ENCODE measurements at regions not wholly inside any gene's neighbourhood (a gene's known extent, or its start where the extent isn't known, plus 50 kb on each side); places are given as distances from the start of the nearest gene placed in this dataset.

DNA sequence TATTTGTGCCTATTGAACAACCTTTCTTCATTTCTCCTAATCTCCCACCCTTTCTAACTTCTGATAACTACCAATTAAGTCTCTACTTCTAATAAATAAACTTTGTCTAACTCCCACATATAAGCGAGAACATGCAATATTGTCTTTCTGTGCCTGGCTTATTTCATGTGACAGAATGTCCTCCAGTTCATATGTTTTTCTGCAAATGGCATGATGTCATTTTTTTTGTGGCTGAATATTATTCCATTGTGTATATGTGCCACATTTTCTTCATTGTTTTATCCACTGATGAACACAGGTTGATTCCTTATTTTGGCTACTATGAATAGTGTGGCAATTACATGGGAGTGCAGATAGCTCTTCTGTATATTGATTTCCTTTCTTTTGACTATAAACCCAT lies 1041.5 kb upstream of the MANEA start:
- Histone ChIP-seq H3K27me3 (ENCODE audit: insufficient read depth, low read length, poor library complexity) (no peaks in the 10 kb centered on the region), H3K4ac (ENCODE audit: low read depth, low read length) (no peak overlapping the region), H3K27ac (ENCODE audit: low read depth, low read length) (no peak overlapping the region), H3K56ac (ENCODE audit: low read length) (no peak overlapping the region), H4K5ac (ENCODE audit: low read length) (no peak overlapping the region), H3K4me2 (ENCODE audit: low read length) (no peak overlapping the region), H4K8ac (ENCODE audit: low read depth, low read length) (no peak overlapping the region), H3K18ac (ENCODE audit: low read length) (no peak overlapping the region), H3K23ac (ENCODE audit: low read length) (no peak overlapping the region), H2AK5ac (ENCODE audit: low read length) (no peak overlapping the region), H3K36me3 (ENCODE audit: control insufficient read depth, insufficient read depth, low read length) (no peaks in the 10 kb centered on the region), H3K9ac (ENCODE audit: low read length) (no peak overlapping the region), H2BK120ac (ENCODE audit: low read depth, low read length) (no peak overlapping the region), H3K79me2 (ENCODE audit: control insufficient read depth, insufficient read depth, low read length) (no peaks in the 10 kb centered on the region), H3K4me1 (ENCODE audit: control insufficient read depth, low read depth, low read length) (no peaks in the 10 kb centered on the region), H3K79me1 (ENCODE audit: low read length) (no peaks in the 10 kb centered on the region), H3K4me3 (ENCODE audit: low read length) (no peak overlapping the region), H2BK15ac (replicated peaks; ENCODE audit: low read depth) (no peak overlapping the region), H2BK5ac (ENCODE audit: low read length) (no peak overlapping the region)
- WGBS (ENCODE audit: extremely low coverage, insufficient coverage, low lambda C conversion rate) = no CpG with 5 or more reads among the region's 1 CpG
- no peak for DNase-seq

DNA sequence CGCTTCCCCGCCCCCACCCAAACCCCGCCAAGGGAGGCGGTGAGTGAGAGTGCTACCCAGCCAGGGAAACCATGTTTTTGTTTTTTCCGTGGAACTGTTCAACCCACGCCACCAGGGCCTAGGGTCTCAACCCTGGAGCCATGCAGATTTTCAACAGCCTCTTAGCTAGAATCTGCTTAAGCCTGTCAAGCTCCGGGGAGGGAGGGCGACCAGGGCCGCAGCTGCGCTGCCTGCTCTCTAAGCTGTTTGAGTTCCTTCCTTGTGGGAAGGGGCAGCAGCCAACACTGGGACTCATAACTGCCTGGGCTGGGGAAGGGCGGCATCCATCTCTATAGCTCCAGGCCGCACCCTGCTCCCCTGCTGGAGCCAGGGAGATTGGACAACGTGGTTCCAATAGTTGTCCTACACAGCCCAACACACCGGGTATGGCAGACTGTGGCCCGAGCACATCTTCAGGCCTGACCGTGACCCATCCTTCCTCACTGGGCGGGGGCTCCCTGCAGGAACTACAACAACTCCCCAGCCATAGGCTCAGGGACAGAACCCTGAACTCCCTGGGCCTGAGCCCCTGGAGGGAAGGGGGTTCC lies 1065.7 kb upstream of the MANEA start:
- WGBS (ENCODE audit: extremely low coverage, insufficient coverage, low lambda C conversion rate) = no CpG with 5 or more reads among the region's 17 CpGs

DNA sequence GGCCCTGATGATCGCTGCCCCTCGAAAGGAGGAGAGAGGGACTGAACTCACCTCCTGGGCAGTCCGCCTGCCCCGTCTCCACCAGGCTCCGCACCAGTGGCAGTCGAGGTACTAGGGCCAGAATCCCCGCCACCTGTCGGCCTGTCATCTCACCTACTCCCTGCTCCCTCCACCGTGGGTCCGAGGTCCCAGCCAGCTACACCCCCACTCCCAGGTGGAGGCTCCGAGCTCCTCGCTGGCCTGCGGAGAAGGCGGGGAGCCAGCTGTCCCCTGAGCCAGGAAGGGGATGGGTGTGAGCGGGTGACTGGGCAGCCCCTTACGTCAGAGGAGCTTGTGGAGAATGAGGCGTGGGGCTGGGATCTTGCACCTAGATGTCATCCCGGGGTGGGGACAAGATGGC lies 1066.5 kb upstream of the MANEA start:
- no peak overlapping the region for H3K4me3 ChIP-seq (ENCODE audit: low read length)
- H2BK5ac ChIP-seq (ENCODE audit: low read length) = no peak overlapping the region
- no peak overlapping the region for H4K5ac ChIP-seq (ENCODE audit: low read length)
- H3K36me3 ChIP-seq (ENCODE audit: control insufficient read depth, insufficient read depth, low read length) = no peaks in the 10 kb centered on the region
- H3K27me3 ChIP-seq (ENCODE audit: insufficient read depth, low read length, poor library complexity) = no peaks in the 10 kb centered on the region
- no peaks in the 10 kb centered on the region for H3K4me1 ChIP-seq (ENCODE audit: control insufficient read depth, low read depth, low read length)
- no peak overlapping the region for H3K4ac ChIP-seq (ENCODE audit: low read depth, low read length)
- DNase-seq = no peak
- H3K4me2 ChIP-seq (ENCODE audit: low read length) = no peak overlapping the region
- no peaks in the 10 kb centered on the region for H3K79me2 ChIP-seq (ENCODE audit: control insufficient read depth, insufficient read depth, low read length)
- no peak overlapping the region for H2AK5ac ChIP-seq (ENCODE audit: low read length)
- no CpG with 5 or more reads among the region's 18 CpGs for WGBS (ENCODE audit: extremely low coverage, insufficient coverage, low lambda C conversion rate)
- no peak overlapping the region for H3K27ac ChIP-seq (ENCODE audit: low read depth, low read length)
- H3K56ac ChIP-seq (ENCODE audit: low read length) = no peak overlapping the region
- H4K8ac ChIP-seq (ENCODE audit: low read depth, low read length) = no peak overlapping the region
- H2BK15ac ChIP-seq (replicated peaks; ENCODE audit: low read depth) = no peak overlapping the region
- no peak overlapping the region for H3K18ac ChIP-seq (ENCODE audit: low read length)
- no peak overlapping the region for H3K23ac ChIP-seq (ENCODE audit: low read length)
- no peaks in the 10 kb centered on the region for H3K79me1 ChIP-seq (ENCODE audit: low read length)
- H2BK120ac ChIP-seq (ENCODE audit: low read depth, low read length) = no peak overlapping the region
- H3K9ac ChIP-seq (ENCODE audit: low read length) = no peak overlapping the region

More for the DNA sequence above, 1065.7 kb upstream of the MANEA start:
- no peak overlapping the region for H2BK5ac ChIP-seq (ENCODE audit: low read length)
- H3K4me3 ChIP-seq (ENCODE audit: low read length) = no peak overlapping the region
- no peaks in the 10 kb centered on the region for H3K79me2 ChIP-seq (ENCODE audit: control insufficient read depth, insufficient read depth, low read length)
- H4K8ac ChIP-seq (ENCODE audit: low read depth, low read length) = no peak overlapping the region
- no peak overlapping the region for H3K18ac ChIP-seq (ENCODE audit: low read length)
- H4K5ac ChIP-seq (ENCODE audit: low read length) = no peak overlapping the region
- no peaks in the 10 kb centered on the region for H3K27me3 ChIP-seq (ENCODE audit: insufficient read depth, low read length, poor library complexity)
- H3K4me2 ChIP-seq (ENCODE audit: low read length) = no peak overlapping the region
- no peak overlapping the region for H3K23ac ChIP-seq (ENCODE audit: low read length)
- no peak overlapping the region for H3K9ac ChIP-seq (ENCODE audit: low read length)
- DNase-seq = no peak
- H3K79me1 ChIP-seq (ENCODE audit: low read length) = no peaks in the 10 kb centered on the region
- H2BK120ac ChIP-seq (ENCODE audit: low read depth, low read length) = no peak overlapping the region
- H3K4me1 ChIP-seq (ENCODE audit: control insufficient read depth, low read depth, low read length) = no peaks in the 10 kb centered on the region
- no peak overlapping the region for H2AK5ac ChIP-seq (ENCODE audit: low read length)
- H3K27ac ChIP-seq (ENCODE audit: low read depth, low read length) = no peak overlapping the region
- no peak overlapping the region for H2BK15ac ChIP-seq (replicated peaks; ENCODE audit: low read depth)
- no peak overlapping the region for H3K56ac ChIP-seq (ENCODE audit: low read length)
- no peaks in the 10 kb centered on the region for H3K36me3 ChIP-seq (ENCODE audit: control insufficient read depth, insufficient read depth, low read length)
- no peak overlapping the region for H3K4ac ChIP-seq (ENCODE audit: low read depth, low read length)

DNA sequence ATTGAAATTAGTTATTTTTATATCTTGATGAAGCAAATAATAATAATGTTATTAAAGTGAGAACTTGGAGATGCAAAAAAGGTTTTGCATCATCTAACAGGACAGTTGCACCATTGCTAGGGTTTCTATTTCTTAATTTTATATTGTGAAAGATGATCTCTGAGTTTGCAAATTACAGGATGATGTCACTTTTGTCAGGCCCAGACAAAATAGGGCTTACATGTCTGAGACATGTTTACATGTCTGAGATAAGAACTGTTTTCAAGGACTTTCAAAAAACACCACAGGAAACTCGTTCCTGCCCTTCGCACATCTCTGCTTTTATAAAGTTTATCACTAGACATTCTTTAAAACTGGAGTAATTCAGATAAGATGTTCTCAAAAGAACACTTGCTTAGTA lies 1075.8 kb upstream of the MANEA start:
- Histone ChIP-seq H4K8ac (ENCODE audit: low read depth, low read length) (no peak overlapping the region), H3K18ac (ENCODE audit: low read length) (no peak overlapping the region), H2AK5ac (ENCODE audit: low read length) (no peak overlapping the region), H3K23ac (ENCODE audit: low read length) (no peak overlapping the region), H2BK15ac (replicated peaks; ENCODE audit: low read depth) (no peak overlapping the region), H3K4me3 (ENCODE audit: low read length) (no peak overlapping the region), H3K79me1 (ENCODE audit: low read length) (no peaks in the 10 kb centered on the region), H3K27me3 (ENCODE audit: insufficient read depth, low read length, poor library complexity) (no peaks in the 10 kb centered on the region), H3K36me3 (ENCODE audit: control insufficient read depth, insufficient read depth, low read length) (no peaks in the 10 kb centered on the region), H3K4me1 (ENCODE audit: control insufficient read depth, low read depth, low read length) (no peaks in the 10 kb centered on the region), H3K27ac (ENCODE audit: low read depth, low read length) (no peak overlapping the region), H4K5ac (ENCODE audit: low read length) (no peak overlapping the region), H3K9ac (ENCODE audit: low read length) (no peak overlapping the region), H2BK120ac (ENCODE audit: low read depth, low read length) (no peak overlapping the region), H2BK5ac (ENCODE audit: low read length) (no peak overlapping the region), H3K4ac (ENCODE audit: low read depth, low read length) (no peak overlapping the region), H3K56ac (ENCODE audit: low read length) (no peak overlapping the region), H3K4me2 (ENCODE audit: low read length) (no peak overlapping the region), H3K79me2 (ENCODE audit: control insufficient read depth, insufficient read depth, low read length) (no peaks in the 10 kb centered on the region)
- no peak for DNase-seq
- WGBS (ENCODE audit: extremely low coverage, insufficient coverage, low lambda C conversion rate) = no CpG with 5 or more reads among the region's 2 CpGs

DNA sequence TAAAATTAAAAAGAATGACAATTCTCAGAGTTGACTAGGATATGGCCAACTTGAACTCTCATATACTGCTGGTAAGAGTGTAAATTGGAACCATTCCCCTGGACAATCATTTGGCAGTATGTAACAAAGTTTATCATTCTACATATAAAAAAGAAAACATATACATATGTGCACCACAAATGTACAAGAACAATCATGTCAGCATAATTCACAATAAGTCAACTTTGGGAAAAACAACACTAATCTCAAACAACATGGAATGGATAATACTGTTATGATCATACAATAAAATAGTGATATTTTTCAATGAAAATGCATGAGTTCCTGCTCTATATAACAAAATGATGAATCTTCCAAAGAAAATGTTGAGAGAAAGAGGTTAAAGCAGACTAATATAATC lies 1078.7 kb upstream of the EPHA7 start:
- H2BK15ac ChIP-seq (replicated peaks; ENCODE audit: low read depth) = no peak overlapping the region
- H3K18ac ChIP-seq (ENCODE audit: low read length) = no peak overlapping the region
- no peak overlapping the region for H4K8ac ChIP-seq (ENCODE audit: low read depth, low read length)
- no peaks in the 10 kb centered on the region for H3K79me1 ChIP-seq (ENCODE audit: low read length)
- H4K5ac ChIP-seq (ENCODE audit: low read length) = no peak overlapping the region
- H3K4ac ChIP-seq (ENCODE audit: low read depth, low read length) = no peak overlapping the region
- H3K56ac ChIP-seq (ENCODE audit: low read length) = no peak overlapping the region
- H2BK120ac ChIP-seq (ENCODE audit: low read depth, low read length) = no peak overlapping the region
- no peak for DNase-seq
- no peaks in the 10 kb centered on the region for H3K4me1 ChIP-seq (ENCODE audit: control insufficient read depth, low read depth, low read length)
- no peak overlapping the region for H3K4me3 ChIP-seq (ENCODE audit: low read length)
- H3K4me2 ChIP-seq (ENCODE audit: low read length) = no peak overlapping the region
- H3K9ac ChIP-seq (ENCODE audit: low read length) = no peak overlapping the region
- no peaks in the 10 kb centered on the region for H3K36me3 ChIP-seq (ENCODE audit: control insufficient read depth, insufficient read depth, low read length)
- H3K79me2 ChIP-seq (ENCODE audit: control insufficient read depth, insufficient read depth, low read length) = no peaks in the 10 kb centered on the region
- H2AK5ac ChIP-seq (ENCODE audit: low read length) = no peak overlapping the region
- no peak overlapping the region for H2BK5ac ChIP-seq (ENCODE audit: low read length)
- H3K27me3 ChIP-seq (ENCODE audit: insufficient read depth, low read length, poor library complexity) = no peaks in the 10 kb centered on the region
- no peak overlapping the region for H3K23ac ChIP-seq (ENCODE audit: low read length)
- no peak overlapping the region for H3K27ac ChIP-seq (ENCODE audit: low read depth, low read length)

DNA sequence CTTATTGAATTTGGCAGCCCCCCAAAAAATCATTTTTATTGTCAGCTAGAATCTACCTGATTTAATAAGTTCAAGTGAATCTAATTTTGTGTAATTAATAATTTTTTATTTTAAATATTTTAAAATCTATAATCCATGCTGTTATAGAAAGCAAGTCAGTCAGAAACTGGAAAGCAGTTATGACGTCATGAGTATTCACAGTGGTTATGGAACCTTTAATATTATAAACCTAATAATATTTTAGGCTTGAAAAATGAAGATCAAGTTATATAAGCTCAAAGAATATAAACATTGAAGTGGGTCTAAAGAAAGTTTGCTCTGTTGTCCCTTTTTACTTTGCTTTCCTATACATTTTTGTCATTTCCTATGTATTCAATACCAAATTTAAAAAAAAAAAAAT lies 1075.1 kb upstream of the EPHA7 start:
- Histone ChIP-seq H3K18ac (ENCODE audit: low read length) (no peak overlapping the region), H3K4me3 (ENCODE audit: low read length) (no peak overlapping the region), H3K9ac (ENCODE audit: low read length) (no peak overlapping the region), H4K5ac (ENCODE audit: low read length) (no peak overlapping the region), H2BK5ac (ENCODE audit: low read length) (no peak overlapping the region), H2BK15ac (replicated peaks; ENCODE audit: low read depth) (no peak overlapping the region), H3K4me1 (ENCODE audit: control insufficient read depth, low read depth, low read length) (no peaks in the 10 kb centered on the region), H2AK5ac (ENCODE audit: low read length) (no peak overlapping the region), H3K4me2 (ENCODE audit: low read length) (no peak overlapping the region), H3K79me1 (ENCODE audit: low read length) (no peaks in the 10 kb centered on the region), H3K36me3 (ENCODE audit: control insufficient read depth, insufficient read depth, low read length) (no peaks in the 10 kb centered on the region), H3K56ac (ENCODE audit: low read length) (no peak overlapping the region), H3K27ac (ENCODE audit: low read depth, low read length) (no peak overlapping the region), H2BK120ac (ENCODE audit: low read depth, low read length) (no peak overlapping the region), H4K8ac (ENCODE audit: low read depth, low read length) (no peak overlapping the region), H3K79me2 (ENCODE audit: control insufficient read depth, insufficient read depth, low read length) (no peaks in the 10 kb centered on the region), H3K27me3 (ENCODE audit: insufficient read depth, low read length, poor library complexity) (no peaks in the 10 kb centered on the region), H3K4ac (ENCODE audit: low read depth, low read length) (no peak overlapping the region), H3K23ac (ENCODE audit: low read length) (no peak overlapping the region)
- DNase-seq = no peak
- WGBS (ENCODE audit: extremely low coverage, insufficient coverage, low lambda C conversion rate) = no CpG with 5 or more reads among the region's 1 CpG
